GM12864 (cell line): ENCODE measurements at regions not wholly inside any gene's neighbourhood (a gene's known extent, or its start where the extent isn't known, plus 50 kb on each side); places are given as distances from the start of the nearest gene placed in this dataset.

Experiments
- DNase-seq: peaks from one replicate; pipeline ENCODE4 v3.0.0-alpha.2; 2011; ENCODE audit warnings: low read depth
- H3K4me3 ChIP-seq: 2 replicates; pipeline ENCODE4 v1.5.1; 2011; ENCODE audit warnings: mild to moderate bottlenecking, low read depth, low read length, control low read depth
- TF ChIP-seq, protein P1 (sequence below): IDR thresholded peaks from 2 replicates; pipeline ENCODE4 v1.5.1; 2011; ENCODE audit warnings: low read depth, mild to moderate bottlenecking, moderate library complexity, low read length, control low read depth, inconsistent platforms; ENCODE audit errors: missing control alignments

DNA sequence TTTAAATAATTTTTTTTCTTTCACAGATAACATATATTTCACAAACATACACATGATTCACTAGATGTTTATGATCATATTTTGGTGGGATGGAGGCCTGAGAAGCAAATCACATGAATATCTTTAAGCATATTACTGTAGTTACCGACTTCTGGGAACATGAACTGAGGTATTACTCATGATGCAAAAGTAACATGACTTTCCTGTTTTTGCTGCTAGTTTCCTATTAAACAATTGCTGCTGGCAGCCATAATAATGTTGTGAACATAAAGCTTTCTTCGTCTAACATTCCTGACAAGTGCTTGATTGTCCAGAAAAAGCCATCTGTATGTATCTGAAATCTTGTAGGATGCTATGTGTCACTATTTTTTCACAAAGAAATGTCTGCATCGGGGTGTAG is 145.4 kb downstream of the MTX2 start:
- no peak for DNase-seq
- H3K4me3 ChIP-seq: no peak overlapping the region
- TF ChIP-seq, protein P1, sequence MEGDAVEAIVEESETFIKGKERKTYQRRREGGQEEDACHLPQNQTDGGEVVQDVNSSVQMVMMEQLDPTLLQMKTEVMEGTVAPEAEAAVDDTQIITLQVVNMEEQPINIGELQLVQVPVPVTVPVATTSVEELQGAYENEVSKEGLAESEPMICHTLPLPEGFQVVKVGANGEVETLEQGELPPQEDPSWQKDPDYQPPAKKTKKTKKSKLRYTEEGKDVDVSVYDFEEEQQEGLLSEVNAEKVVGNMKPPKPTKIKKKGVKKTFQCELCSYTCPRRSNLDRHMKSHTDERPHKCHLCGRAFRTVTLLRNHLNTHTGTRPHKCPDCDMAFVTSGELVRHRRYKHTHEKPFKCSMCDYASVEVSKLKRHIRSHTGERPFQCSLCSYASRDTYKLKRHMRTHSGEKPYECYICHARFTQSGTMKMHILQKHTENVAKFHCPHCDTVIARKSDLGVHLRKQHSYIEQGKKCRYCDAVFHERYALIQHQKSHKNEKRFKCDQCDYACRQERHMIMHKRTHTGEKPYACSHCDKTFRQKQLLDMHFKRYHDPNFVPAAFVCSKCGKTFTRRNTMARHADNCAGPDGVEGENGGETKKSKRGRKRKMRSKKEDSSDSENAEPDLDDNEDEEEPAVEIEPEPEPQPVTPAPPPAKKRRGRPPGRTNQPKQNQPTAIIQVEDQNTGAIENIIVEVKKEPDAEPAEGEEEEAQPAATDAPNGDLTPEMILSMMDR: no peak

DNA sequence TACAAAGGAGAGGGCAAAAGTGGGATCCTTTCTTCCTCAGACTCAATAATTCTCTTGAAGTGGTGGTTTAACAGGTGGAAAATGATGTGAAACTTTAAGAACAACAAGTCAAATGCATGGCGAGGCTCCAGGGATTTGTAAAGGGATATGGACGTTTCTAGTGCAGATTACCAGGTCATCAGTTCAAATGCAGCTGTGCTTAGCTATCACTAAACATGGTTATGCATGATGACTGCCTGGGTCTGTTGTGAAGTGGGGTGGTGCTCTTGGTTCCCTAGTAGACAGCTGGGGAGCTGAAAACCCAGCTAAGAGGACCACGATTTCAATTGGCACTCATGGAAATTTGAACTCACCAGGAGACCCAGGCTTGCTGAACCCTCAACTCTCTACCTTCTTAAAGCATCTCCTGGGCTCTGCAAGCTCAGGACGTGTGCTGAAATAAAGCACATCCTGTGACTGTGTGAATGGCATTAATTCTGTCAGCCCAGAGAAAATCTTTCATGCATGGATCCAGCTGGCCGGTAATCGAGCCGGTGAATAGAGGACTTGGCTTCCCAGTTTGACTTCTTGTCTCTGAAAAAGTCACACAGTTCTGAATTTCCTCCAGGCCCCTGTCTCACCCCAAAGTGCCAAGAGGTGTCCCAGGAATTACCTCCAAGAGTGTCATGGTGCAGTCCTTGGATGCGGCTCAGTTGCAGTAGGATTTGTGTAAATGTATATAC is 146.1 kb downstream of the MTX2 start:
- H3K4me3 ChIP-seq: no peak overlapping the region
- TF ChIP-seq, protein P1: no peak
- DNase-seq: no peak

DNA sequence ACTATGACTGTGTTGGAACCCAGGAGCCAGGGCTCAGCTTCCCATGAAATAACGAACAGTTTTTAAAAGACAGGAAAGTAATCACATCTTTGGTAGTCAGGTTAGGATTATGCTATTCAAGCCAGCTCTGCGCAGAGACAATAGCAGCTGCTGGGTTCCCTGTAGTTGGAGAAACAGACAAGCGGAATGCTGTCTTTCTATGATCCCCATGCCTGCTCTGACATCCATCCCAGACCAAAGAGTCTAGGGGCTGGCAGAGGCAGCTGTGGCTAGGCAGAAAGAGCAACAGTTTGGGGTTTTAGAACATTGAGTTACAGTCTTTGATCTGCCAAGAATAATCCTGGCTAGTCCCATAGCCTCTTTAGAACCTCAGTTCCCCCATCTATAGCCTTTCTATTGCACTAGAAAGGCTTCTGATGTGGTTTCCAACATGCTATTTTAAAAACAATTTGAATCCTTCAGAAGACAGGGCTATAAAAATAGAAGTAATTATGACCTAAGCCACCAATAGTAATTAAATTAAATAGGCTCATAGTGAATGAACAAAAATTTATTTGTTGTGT is 146.8 kb downstream of the MTX2 start:
- TF ChIP-seq, protein P1: no peak
- no peak for DNase-seq
- no peak overlapping the region for H3K4me3 ChIP-seq

DNA sequence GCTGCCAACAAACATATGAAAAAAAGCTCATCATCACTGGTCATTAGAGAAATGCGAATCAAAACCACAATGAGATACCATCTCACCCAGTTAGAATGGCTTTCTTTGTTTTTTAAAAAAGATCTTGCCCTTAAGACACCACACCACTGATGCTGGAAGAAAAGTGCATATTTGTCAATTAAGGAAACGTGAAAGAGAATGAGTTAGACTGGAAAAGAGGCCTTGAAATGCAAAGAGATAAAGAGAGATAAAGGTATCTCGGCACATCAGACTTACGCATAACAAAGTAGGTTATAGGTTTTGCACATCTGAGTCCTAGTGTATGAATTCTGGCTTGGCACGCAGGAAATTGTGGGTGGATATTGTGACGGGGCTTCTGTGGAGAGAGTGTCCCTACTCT is 149.5 kb downstream of the MTX2 start:
- TF ChIP-seq, protein P1: no peak
- no peak for DNase-seq
- H3K4me3 ChIP-seq: no peak overlapping the region

DNA sequence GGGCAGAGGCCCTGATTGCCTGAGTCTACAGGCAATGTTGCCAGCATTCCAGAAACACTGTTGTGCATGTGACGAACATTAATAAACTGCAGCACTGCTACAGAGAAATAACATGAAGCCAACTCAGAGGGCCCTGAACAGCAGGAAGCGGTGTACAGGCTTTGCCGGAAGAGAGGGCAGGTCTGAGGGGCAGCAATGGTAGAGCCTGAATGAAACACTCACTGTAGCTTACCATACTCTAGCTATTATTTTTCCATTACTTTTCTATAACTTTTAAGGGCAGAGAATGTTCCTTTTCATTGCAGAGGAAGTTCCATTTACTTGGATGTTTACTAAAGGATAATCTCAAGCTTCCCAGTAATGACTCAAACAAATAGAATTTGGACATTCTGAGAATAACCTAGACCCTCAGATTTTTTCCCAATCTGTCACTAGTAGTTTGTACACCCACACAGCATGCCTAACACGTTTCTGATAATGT is 150.4 kb downstream of the MTX2 start:
- TF ChIP-seq, protein P1: no peak
- no peak for DNase-seq
- no peak overlapping the region for H3K4me3 ChIP-seq

DNA sequence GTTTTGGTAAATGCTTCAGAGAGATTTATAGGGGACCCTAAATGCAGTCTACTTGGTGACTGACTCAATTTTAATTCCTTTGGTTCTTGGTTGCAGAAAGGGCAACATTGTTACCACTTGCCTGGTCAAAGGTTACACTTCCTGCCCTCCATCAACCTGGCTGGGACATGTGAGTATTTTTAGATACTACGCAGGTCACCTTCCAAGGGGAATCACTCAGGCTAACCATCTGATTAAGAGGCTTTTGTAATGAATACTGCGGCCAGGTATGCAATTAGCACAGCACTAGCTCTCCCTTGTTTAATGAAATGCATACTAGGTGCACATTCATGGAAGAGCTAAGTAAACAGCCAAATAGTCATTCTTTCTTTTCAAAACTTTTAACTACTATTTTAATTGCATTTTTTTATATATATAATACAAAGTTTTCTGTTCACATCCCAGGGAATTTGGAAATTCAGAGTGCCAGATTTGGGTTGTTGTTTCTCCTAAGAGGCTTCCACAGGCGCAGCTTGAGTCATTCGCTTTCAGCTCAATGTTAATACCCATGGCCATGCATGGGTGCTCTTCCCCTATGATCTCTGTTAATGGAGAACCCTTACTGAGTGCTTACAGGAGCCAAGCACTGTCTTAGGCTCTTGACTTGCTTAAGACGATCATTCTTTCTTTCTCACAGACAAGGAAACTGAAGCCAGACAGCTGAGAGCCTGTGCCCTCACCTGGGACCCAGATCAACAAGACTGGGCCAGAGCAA is 152.2 kb downstream of the MTX2 start:
- TF ChIP-seq, protein P1: no peak
- no peak overlapping the region for H3K4me3 ChIP-seq
- no peak for DNase-seq
